HUDEP-2 (cell line): ENCODE measurements at regions not wholly inside any gene's neighbourhood (a gene's known extent, or its start where the extent isn't known, plus 50 kb on each side); places are given as distances from the start of the nearest gene placed in this dataset.

Experiments used
- DNase-seq, 76 experiments: peaks; one replicate each; lab custom pipeline; 2025; ENCODE audit not compliant: unreplicated experiment in 76 of 76; lab: John Stamatoyannopoulos, UW

GRCh38 chr11:26134481-26135355 is 197.2 kb upstream of the ANO3 start:
- DNase-seq: no peak

- no peak for DNase-seq
Measured at GRCh38 chr11:26137651-26138050, 194.3 kb upstream of the ANO3 start.

- DNase-seq: no peak
Measured at GRCh38 chr11:26142891-26143290, 189.0 kb upstream of the ANO3 start.

GRCh38 chr11:26143566-26144290 is 188.2 kb upstream of the ANO3 start:
- no peak for DNase-seq

- no peak for DNase-seq
Measured at GRCh38 chr11:26144291-26144690, 187.6 kb upstream of the ANO3 start.

- no peak for DNase-seq
Measured at GRCh38 chr11:26144911-26145310, 187.0 kb upstream of the ANO3 start.

GRCh38 chr11:26149585-26149984 is 182.3 kb upstream of the ANO3 start:
- no peak for DNase-seq

- DNase-seq: no peak
Measured at GRCh38 chr11:26150031-26150430, 181.9 kb upstream of the ANO3 start.

GRCh38 chr11:26158251-26158650 is 173.7 kb upstream of the ANO3 start:
- DNase-seq: no peak

GRCh38 chr11:26162291-26162690 is 169.6 kb upstream of the ANO3 start:
- DNase-seq: no peak

- DNase-seq: no peak
Measured at GRCh38 chr11:26186389-26186788, 145.5 kb upstream of the ANO3 start.

GRCh38 chr11:26187639-26188038 is 144.3 kb upstream of the ANO3 start:
- no peak for DNase-seq

- no peak for DNase-seq
Measured at GRCh38 chr11:26188554-26188953, 143.4 kb upstream of the ANO3 start.

- no peak for DNase-seq
Measured at GRCh38 chr11:26191193-26191592, 140.7 kb upstream of the ANO3 start.

- no peak for DNase-seq
Measured at GRCh38 chr11:26193694-26194365, 138.1 kb upstream of the ANO3 start.

GRCh38 chr11:26194881-26195280 is 137.0 kb upstream of the ANO3 start:
- DNase-seq: no peak

GRCh38 chr11:26198532-26199096 is 133.3 kb upstream of the ANO3 start:
- no peak for DNase-seq

GRCh38 chr11:26199331-26200095 is 132.4 kb upstream of the ANO3 start:
- no peak for DNase-seq

- DNase-seq: no peak
Measured at GRCh38 chr11:26201411-26201810, 130.5 kb upstream of the ANO3 start.

GRCh38 chr11:26202754-26203153 is 129.2 kb upstream of the ANO3 start:
- no peak for DNase-seq
